ENCODE measurements at regions not wholly inside any gene's neighbourhood (a gene's known extent, or its start where the extent isn't known, plus 50 kb on each side); places are given as distances from the start of the nearest gene placed in this dataset.

GRCh38 chr4:79078339-79078738, 139.1 kb upstream of the PAQR3 start:
- DNase-seq = no peak

DNA sequence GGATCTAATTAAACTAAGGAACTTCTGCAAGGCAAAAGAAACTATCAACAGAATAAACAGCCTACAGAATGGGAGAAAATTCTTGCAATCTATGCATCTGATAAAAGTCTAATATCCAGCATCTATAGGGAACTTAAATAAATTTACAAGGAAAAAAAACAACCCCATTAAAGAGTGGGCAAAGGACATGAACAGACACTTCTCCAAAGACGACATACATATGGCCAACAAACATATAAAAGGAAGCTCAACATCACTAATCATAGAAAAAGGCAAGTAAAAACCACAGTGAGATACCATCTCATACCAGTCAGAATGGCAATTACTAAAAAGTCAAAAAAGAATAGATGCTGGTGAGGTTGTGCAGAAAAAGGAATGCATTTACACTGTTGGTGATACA, 134.8 kb upstream of the PAQR3 start:
- DNase-seq = no peak

DNA sequence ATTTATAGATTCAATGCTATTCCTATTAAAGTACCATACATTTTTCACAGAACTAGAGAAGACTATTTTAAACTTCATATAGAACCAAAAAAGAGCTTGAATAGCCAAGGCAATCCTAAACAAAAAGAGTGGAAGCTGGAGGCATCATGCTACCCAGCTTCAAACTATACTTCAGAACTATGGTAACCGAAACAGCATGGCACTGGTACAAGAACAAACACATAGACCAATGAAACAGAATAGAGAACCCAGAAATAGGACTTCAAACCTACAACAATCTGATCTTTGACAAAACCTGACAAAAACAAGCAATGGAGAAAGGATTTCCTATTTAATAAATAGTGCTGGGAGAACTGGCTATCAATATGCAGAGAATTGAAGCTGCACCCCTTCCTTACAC, 134.2 kb upstream of the PAQR3 start:
- DNase-seq = no peak

GRCh38 chr4:79065262-79065661, 126.0 kb upstream of the PAQR3 start:
- no peak for DNase-seq

GRCh38 chr4:79064806-79065205, 125.6 kb upstream of the PAQR3 start:
- DNase-seq = no peak

DNA sequence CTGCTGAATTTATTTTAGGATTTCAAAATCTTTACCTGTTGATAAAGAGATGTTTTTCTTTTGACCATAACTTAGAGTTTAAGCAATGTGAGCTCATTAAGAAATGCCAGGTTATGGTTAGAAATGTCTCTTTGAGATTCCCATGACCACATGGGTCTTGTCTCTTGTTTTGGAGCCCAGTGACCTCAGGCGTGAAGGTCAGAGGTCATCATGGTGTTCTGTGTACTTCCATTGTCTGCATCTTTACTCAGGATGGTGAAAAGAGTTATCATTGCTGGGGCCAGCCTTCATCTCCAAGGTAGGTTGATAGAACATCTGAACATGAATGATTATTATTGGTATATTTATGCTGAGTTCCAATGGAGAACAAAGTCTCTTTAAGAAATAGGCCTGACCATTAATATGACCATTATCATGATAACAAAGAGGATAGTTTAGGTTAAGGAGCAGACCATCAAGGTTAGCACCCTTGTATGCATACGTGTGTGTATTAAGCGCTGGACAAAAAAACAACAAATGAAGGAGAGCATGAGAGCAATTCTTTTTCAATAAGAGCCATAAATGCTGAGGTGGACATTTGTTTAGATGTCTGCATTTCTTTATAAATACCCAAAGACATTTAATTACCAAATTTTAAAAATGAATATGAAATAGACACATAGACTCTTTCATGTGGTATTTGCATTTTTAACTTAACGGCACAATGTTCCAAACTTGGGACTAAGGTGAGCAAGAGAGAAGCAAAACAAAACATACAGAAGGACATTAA, 120.6 kb upstream of the PAQR3 start:
- no peak for DNase-seq

- no peak for DNase-seq
Observed at GRCh38 chr4:79057772-79058171, 118.5 kb upstream of the PAQR3 start.

DNA sequence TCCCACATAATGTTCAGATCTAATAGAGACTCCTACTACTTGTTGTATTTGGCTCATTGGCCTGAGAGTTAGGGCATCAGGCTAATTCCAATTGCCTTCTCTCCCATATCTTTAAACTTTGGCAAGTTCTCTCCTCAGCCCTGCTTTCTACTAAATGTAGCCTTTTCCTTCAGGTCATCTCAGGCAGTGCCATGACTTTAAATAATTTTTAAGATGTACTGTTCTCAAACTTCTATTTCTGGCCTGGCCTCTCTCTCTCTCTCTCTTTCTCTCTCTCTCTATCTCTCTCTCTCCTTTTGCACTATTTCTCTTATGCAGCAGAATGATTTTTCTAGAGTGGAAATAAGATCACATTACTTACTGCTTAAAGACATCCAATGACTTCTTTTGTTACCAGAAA, 114.5 kb upstream of the PAQR3 start:
- DNase-seq = no peak

- DNase-seq = peak; percentile 75
Observed at GRCh38 chr4:79050541-79050880, 111.3 kb upstream of the PAQR3 start.

- peak; percentile 58 for DNase-seq
Observed at GRCh38 chr4:79049840-79050540, 110.8 kb upstream of the PAQR3 start.

DNA sequence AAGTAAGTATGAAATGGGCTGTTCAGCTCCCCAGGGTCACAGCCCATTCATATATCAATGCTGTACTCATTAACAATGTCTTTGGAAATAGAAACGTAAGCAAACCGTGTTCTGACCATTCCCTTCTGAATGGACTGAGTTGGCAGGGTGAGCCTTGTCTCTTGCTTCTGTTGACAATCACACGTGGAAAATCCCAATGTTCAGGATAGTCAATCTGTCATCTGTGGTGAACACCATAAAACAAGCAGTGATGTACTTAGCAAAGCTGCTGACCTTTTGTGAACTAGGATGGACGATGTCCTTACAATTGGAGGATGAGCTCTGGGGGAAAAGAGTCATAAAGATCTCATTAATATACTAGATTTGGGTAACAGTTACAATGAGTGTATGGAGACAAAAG, 109.6 kb upstream of the PAQR3 start:
- no peak for DNase-seq

GRCh38 chr4:79047316-79047715, 108.1 kb upstream of the PAQR3 start:
- DNase-seq = no peak

DNA sequence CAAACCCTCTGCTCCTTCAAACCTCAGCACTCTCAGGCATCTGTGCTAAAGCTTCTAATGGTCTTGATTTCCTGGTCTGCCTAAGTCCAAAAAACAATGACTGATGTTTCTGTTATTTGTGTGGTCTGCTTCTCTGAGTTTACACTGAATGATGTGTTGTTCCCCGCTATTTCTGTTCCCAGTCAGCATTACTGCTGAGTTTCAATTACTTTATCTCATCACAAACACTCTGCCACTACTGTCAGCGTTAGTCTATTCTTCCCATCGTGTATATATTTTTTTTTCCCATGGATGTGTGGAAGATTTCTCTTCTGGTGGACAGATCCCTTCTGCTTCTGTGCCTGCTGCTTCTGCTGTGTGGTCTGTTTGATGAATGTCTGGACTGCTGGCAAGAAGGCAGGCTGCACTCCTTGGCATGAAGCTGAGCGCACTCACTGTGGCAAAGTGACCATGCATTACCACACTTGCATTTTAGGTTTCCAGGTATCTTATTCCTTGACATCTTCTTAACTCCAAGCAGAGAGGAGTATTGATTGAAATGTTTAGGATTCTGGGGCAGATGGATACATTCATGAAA, 106.9 kb upstream of the PAQR3 start:
- no peak for DNase-seq

- DNase-seq = no peak
Observed at GRCh38 chr4:79044141-79044659, 105.0 kb upstream of the PAQR3 start.

DNA sequence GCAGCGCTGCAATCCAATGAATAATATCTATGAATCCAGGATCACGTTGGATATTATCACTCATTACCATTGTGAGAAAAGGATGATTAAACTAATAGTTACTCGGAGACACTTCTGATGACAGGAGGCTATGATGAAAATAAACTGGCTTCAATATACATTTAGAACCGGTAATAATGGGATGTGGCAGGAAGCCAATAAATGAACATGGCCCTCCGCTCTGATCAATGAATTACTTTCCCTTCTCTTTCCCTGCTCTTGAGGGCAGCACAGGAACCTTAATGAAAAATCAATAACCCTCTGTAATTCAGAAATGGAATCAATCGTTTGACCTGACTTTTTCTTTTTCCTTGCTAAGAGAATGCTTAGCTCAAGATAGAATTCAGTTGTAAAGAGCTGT, 103.9 kb upstream of the PAQR3 start:
- no peak for DNase-seq

GRCh38 chr4:79042079-79042674, 102.9 kb upstream of the PAQR3 start:
- DNase-seq = peak; percentile 24

DNA sequence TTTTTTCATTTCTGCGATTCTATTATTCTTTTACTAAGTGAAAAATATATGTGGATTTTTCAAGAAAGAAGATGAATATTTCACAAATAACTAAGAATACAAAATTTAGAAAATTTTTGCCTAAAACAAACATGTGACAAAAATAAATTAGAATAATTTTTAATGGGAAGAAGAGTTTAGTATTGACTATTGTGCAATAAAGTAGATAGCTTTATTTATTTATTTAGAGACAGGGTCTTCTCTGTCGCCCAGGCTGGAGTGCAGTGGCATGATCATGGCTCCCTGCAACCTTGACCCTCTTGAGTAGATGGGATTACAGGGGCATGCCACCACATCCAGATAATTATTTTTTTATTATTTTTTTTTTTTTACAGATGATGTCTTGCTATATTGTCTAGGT, 95.3 kb upstream of the PAQR3 start:
- no peak for DNase-seq

DNA sequence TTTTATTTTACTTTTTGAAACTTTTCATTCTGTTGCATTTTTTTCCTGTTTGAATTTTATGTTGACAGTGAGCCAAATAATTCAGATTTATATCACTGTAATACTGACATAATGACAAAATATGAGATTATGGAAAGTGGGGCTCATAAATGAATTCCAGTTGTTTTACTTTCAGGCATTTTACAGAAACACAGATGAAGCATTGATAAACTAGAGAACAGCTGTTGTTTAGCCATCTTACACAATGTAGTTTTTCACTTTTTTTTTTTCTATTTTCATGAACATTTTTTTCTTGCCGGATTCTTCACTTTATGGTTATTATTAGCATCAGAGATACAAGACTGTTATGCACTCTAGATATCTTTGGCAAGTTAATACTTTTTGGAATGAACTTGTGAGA, 91.7 kb upstream of the PAQR3 start:
- DNase-seq = no peak

DNA sequence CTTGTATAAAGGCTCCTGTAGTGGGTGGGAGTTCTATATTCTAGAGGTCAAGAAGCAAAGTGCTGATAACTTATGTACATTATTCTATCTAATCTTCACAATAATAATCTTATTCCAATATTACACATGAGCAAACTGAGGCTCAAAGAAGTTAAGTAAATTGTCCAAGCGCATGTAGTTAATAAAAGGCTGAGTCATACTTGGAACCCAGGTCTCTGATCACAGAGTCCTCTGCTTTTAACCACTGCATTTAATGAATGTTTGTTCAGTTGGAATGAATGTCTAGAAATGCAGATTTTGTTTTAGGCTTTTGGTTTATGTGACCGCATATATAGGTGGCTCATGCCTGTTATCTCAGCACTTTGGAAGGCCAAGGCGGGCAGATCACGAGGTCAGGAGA, 88.4 kb upstream of the PAQR3 start:
- no peak for DNase-seq

GRCh38 chr4:79025170-79025569, 85.9 kb upstream of the PAQR3 start:
- DNase-seq = no peak

GRCh38 chr4:79023799-79024770, 84.8 kb upstream of the PAQR3 start:
- no peak for DNase-seq

GRCh38 chr4:79022529-79022928, 83.3 kb upstream of the PAQR3 start:
- no peak for DNase-seq

GRCh38 chr4:79017481-79017880, 78.2 kb upstream of the PAQR3 start:
- no peak for DNase-seq

All from NCI-H345 (cell line).